ENCODE measurements at regions not wholly inside any gene's neighbourhood (a gene's known extent, or its start where the extent isn't known, plus 50 kb on each side); places are given as distances from the start of the nearest gene placed in this dataset.

DNA sequence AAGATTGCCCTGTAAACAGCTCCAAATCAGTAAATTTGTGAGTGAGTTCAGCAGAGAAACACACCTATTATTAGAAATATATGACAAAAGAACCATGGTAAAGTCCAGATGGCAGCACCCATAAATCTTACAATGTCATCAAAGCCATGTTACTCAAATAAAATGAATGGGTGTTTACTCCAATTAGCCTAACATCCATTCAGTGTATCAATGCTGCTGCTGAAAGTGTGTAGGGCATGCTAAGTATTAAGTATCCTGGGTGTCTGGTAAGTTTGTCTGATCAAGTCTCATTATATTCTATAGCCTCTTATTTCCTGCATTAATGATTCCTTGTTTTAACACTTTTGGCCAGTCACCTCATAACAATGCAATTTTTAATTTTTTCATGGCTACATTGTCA is 185.5 kb upstream of the STEAP4 start:
- TF ChIP-seq, protein P1, sequence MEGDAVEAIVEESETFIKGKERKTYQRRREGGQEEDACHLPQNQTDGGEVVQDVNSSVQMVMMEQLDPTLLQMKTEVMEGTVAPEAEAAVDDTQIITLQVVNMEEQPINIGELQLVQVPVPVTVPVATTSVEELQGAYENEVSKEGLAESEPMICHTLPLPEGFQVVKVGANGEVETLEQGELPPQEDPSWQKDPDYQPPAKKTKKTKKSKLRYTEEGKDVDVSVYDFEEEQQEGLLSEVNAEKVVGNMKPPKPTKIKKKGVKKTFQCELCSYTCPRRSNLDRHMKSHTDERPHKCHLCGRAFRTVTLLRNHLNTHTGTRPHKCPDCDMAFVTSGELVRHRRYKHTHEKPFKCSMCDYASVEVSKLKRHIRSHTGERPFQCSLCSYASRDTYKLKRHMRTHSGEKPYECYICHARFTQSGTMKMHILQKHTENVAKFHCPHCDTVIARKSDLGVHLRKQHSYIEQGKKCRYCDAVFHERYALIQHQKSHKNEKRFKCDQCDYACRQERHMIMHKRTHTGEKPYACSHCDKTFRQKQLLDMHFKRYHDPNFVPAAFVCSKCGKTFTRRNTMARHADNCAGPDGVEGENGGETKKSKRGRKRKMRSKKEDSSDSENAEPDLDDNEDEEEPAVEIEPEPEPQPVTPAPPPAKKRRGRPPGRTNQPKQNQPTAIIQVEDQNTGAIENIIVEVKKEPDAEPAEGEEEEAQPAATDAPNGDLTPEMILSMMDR (IDR thresholded peaks at IDR 0.05): no peak
- no peak for TF ChIP-seq EP300 (IDR thresholded peaks at IDR 0.05)
- TF ChIP-seq POLR2A (IDR thresholded peaks at IDR 0.05): no peak
- no peak for TF ChIP-seq POLR2AphosphoS5 (IDR thresholded peaks at IDR 0.05)
